DMS153 treated with DMSO at 0.1 percent for 48 hours (cell line): ENCODE measurements at regions not wholly inside any gene's neighbourhood (a gene's known extent, or its start where the extent isn't known, plus 50 kb on each side); places are given as distances from the start of the nearest gene placed in this dataset.

Experiments
- DNase-seq: peaks from one replicate; lab custom pipeline; 2025; ENCODE audit not compliant: unreplicated experiment; lab: John Stamatoyannopoulos, UW

- no peak for DNase-seq
Measured at GRCh38 chr12:89946518-89947135, 238.0 kb upstream of the ATP2B1 start.

GRCh38 chr12:89945123-89945522 is 236.5 kb upstream of the ATP2B1 start:
- DNase-seq, result no peak

GRCh38 chr12:89943463-89943862 is 234.8 kb upstream of the ATP2B1 start:
- DNase-seq, result no peak

- DNase-seq, result no peak
Measured at GRCh38 chr12:89941436-89941835, 232.8 kb upstream of the ATP2B1 start.

GRCh38 chr12:89939522-89940215 is 231.0 kb upstream of the ATP2B1 start:
- DNase-seq, result no peak

GRCh38 chr12:89936631-89937030 is 228.0 kb upstream of the ATP2B1 start:
- no peak for DNase-seq

GRCh38 chr12:89935850-89936249 is 227.2 kb upstream of the ATP2B1 start:
- DNase-seq, result no peak

- no peak for DNase-seq
Measured at GRCh38 chr12:89933911-89934310, 225.3 kb upstream of the ATP2B1 start.

GRCh38 chr12:89932954-89933353 is 224.3 kb upstream of the ATP2B1 start:
- no peak for DNase-seq

GRCh38 chr12:89928467-89928866 is 219.8 kb upstream of the ATP2B1 start:
- no peak for DNase-seq

- no peak for DNase-seq
Measured at GRCh38 chr12:89927226-89927698, 218.6 kb upstream of the ATP2B1 start.

- no peak for DNase-seq
Measured at GRCh38 chr12:89924191-89924590, 215.6 kb upstream of the ATP2B1 start.

GRCh38 chr12:89923091-89923490 is 214.5 kb upstream of the ATP2B1 start:
- no peak for DNase-seq

- DNase-seq, result no peak
Measured at GRCh38 chr12:89920866-89921265, 212.2 kb upstream of the ATP2B1 start.

GRCh38 chr12:89919241-89919906 is 210.7 kb upstream of the ATP2B1 start:
- DNase-seq, result no peak

GRCh38 chr12:89918172-89918846 is 209.7 kb upstream of the ATP2B1 start:
- DNase-seq, result peak; percentile 72

GRCh38 chr12:89909753-89910152 is 201.1 kb upstream of the ATP2B1 start:
- no peak for DNase-seq

- DNase-seq, result no peak
Measured at GRCh38 chr12:89907659-89908058, 199.0 kb upstream of the ATP2B1 start.

- DNase-seq, result no peak
Measured at GRCh38 chr12:89906824-89907223, 198.2 kb upstream of the ATP2B1 start.

- no peak for DNase-seq
Measured at GRCh38 chr12:89906178-89906577, 197.5 kb upstream of the ATP2B1 start.

GRCh38 chr12:89901906-89902642 is 193.4 kb upstream of the ATP2B1 start:
- no peak for DNase-seq
